GM12878 (cell line): ENCODE measurements at regions not wholly inside any gene's neighbourhood (a gene's known extent, or its start where the extent isn't known, plus 50 kb on each side); places are given as distances from the start of the nearest gene placed in this dataset.

Experiments used
- BACH1 ChIP-seq: fragments of 450-650 bp; IDR thresholded peaks from 2 replicates; pipeline ENCODE4 v1.6.1; 2017; ENCODE audit warnings: mild to moderate bottlenecking, borderline replicate concordance
- CHD4 ChIP-seq: fragments of 200-600 bp; sonication (generic); IDR thresholded peaks from 2 replicates; pipeline ENCODE4 v1.6.1; 2016; ENCODE audit warnings: mild to moderate bottlenecking
- EZH2 ChIP-seq: IDR thresholded peaks from 2 replicates; pipeline ENCODE4 v1.6.1; 2012; ENCODE audit warnings: low read depth, mild to moderate bottlenecking, control low read depth, inconsistent platforms, low read length, borderline replicate concordance; ENCODE audit not compliant: control insufficient read depth
- FOXM1 ChIP-seq: IDR thresholded peaks from 2 replicates; pipeline ENCODE4 v1.6.1; 2012; ENCODE audit warnings: low read depth, mild to moderate bottlenecking, inconsistent platforms, low read length, moderate library complexity
- HCFC1 ChIP-seq: fragments of 150-350 bp; IDR thresholded peaks from 2 replicates; pipeline ENCODE4 v1.6.1; 2014; ENCODE audit warnings: low read length
- HDGF ChIP-seq: fragments of 450-650 bp; IDR thresholded peaks from 2 replicates; pipeline ENCODE4 v1.6.1; 2016; ENCODE audit warnings: antibody characterized with exemption
- MYC ChIP-seq: IDR thresholded peaks from 2 replicates; pipeline ENCODE4 v1.6.1; 2011; ENCODE audit warnings: mild to moderate bottlenecking, low read length, moderate library complexity, inconsistent platforms; ENCODE audit not compliant: insufficient read depth, insufficient replicate concordance, insufficient read length, severe bottlenecking
- NRF1 ChIP-seq: conservative IDR thresholded peaks from 2 replicates; pipeline ENCODE4 v1.6.1; 2011; ENCODE audit warnings: mild to moderate bottlenecking, low read depth, low read length, improper control_type of control experiment
- POLR2AphosphoS5 ChIP-seq: IDR thresholded peaks from 2 replicates; pipeline ENCODE4 v1.6.1; 2011; ENCODE audit warnings: mild to moderate bottlenecking, low read length, inconsistent platforms
- RAD21 ChIP-seq: IDR thresholded peaks from 2 replicates; pipeline ENCODE4 v1.6.1; 2011; ENCODE audit warnings: mild to moderate bottlenecking, low read depth, low read length, moderate library complexity; ENCODE audit not compliant: insufficient read depth
- TF ChIP-seq, protein P1 (sequence below): IDR thresholded peaks from 2 replicates; pipeline ENCODE4 v1.6.1; 2011; ENCODE audit warnings: borderline replicate concordance, low read depth, mild to moderate bottlenecking, moderate library complexity, low read length; ENCODE audit not compliant: insufficient read depth, poor library complexity, severe bottlenecking
- TF ChIP-seq, protein P2 (sequence below): IDR thresholded peaks from 2 replicates; pipeline ENCODE4 v1.6.1; 2012; ENCODE audit warnings: low read depth, low read length, improper control_type of control experiment
- TF ChIP-seq, protein P3 (sequence below), 3 experiments: IDR thresholded peaks in 2 of 3; conservative IDR thresholded peaks in 1 of 3; 2 replicates each; pipeline ENCODE4 v1.5.1; 2011; ENCODE audit warnings: low read depth in 3 of 3, low read length in 3 of 3, mild to moderate bottlenecking in 3 of 3, control low read depth in 2 of 3, moderate library complexity in 2 of 3, inconsistent platforms in 1 of 3, mixed read lengths in 1 of 3; ENCODE audit not compliant: control insufficient read depth in 2 of 3, insufficient read depth in 1 of 3; ENCODE audit errors: extremely low read depth in 1 of 3

DNA sequence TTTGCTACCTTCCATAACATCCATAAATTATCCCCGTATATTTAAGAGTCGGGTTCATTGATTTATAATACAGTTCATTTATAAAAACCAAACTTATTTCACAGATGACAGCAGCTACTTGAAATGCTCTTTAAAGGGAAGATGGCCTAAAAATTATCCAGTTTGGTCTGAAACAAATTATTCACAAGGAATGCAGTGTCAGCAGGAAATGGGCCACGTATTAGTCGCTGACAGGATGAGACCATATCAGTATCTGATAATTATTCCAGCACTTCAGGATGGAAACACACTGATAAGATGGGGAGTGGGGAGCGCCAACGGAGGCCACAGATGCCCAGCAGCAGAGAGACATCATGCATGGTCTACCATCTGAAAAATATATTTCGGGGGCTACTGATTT, 60.5 kb upstream of the TMEM132D start:
- no peak for TF ChIP-seq RAD21
- TF ChIP-seq, protein P1, sequence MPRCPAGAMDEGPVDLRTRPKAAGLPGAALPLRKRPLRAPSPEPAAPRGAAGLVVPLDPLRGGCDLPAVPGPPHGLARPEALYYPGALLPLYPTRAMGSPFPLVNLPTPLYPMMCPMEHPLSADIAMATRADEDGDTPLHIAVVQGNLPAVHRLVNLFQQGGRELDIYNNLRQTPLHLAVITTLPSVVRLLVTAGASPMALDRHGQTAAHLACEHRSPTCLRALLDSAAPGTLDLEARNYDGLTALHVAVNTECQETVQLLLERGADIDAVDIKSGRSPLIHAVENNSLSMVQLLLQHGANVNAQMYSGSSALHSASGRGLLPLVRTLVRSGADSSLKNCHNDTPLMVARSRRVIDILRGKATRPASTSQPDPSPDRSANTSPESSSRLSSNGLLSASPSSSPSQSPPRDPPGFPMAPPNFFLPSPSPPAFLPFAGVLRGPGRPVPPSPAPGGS, result no peak
- TF ChIP-seq, protein P2, sequence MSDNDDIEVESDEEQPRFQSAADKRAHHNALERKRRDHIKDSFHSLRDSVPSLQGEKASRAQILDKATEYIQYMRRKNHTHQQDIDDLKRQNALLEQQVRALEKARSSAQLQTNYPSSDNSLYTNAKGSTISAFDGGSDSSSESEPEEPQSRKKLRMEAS, result no peak
- TF ChIP-seq EZH2, result no peak
- no peak for TF ChIP-seq MYC
- TF ChIP-seq POLR2AphosphoS5, result no peak
- no peak for TF ChIP-seq FOXM1
- TF ChIP-seq, protein P3, sequence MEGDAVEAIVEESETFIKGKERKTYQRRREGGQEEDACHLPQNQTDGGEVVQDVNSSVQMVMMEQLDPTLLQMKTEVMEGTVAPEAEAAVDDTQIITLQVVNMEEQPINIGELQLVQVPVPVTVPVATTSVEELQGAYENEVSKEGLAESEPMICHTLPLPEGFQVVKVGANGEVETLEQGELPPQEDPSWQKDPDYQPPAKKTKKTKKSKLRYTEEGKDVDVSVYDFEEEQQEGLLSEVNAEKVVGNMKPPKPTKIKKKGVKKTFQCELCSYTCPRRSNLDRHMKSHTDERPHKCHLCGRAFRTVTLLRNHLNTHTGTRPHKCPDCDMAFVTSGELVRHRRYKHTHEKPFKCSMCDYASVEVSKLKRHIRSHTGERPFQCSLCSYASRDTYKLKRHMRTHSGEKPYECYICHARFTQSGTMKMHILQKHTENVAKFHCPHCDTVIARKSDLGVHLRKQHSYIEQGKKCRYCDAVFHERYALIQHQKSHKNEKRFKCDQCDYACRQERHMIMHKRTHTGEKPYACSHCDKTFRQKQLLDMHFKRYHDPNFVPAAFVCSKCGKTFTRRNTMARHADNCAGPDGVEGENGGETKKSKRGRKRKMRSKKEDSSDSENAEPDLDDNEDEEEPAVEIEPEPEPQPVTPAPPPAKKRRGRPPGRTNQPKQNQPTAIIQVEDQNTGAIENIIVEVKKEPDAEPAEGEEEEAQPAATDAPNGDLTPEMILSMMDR (IDR thresholded peaks at IDR 0.05 in 2 of 3, conservative IDR thresholded peaks at IDR 0.05 in 1 of 3; ENCODE audit: control insufficient read depth in 2 of 3, extremely low read depth in 1 of 3, insufficient read depth in 1 of 3, low read depth in 3 of 3, low read length in 3 of 3), result no peak
- TF ChIP-seq CHD4, result no peak
- TF ChIP-seq HCFC1, result no peak
- no peak for TF ChIP-seq BACH1
- no peak for TF ChIP-seq NRF1
- no peak for TF ChIP-seq HDGF
